Pulmonary artery endothelial cell (primary cell): ENCODE measurements at regions not wholly inside any gene's neighbourhood (a gene's known extent, or its start where the extent isn't known, plus 50 kb on each side); places are given as distances from the start of the nearest gene placed in this dataset.
"Not testable (repeated sequence)": the region's sequence is repeated elsewhere in the genome, so short reads cannot be mapped to it uniquely, and the experiment has no call there.

ENCODE experiments used
- DNase-seq: peaks from one replicate; pipeline ENCODE4 v3.0.0-alpha.2; 2011; ENCODE audit warnings: low read depth, low spot score

- DNase-seq, result no peak
These were observed 140.3 kb downstream of the NR2F2 start for GRCh38 chr15:96470681-96471310.

- no peak for DNase-seq
These were observed 142.2 kb downstream of the NR2F2 start for GRCh38 chr15:96472681-96473080.

DNA sequence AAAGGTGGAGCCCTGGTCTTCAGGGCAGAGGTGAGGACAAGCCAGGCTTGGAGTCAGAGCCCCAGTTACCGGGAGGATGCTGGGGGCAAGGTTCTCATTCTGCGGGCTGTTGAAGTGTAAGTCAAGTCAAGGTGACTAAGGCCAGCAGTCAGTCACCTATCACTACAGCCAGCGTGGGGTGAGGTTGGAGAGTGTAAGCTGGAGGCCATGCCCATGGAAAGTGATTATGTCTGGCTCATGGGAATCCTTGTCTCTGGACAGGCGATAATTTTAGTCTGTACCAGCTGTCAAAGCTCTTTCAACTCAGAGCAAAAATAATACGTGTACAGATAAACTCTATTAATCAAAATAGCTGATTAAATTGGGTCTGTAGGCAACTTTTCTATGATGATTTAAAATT lies 143.1 kb downstream of the NR2F2 start:
- no peak for DNase-seq

- DNase-seq, result no peak
These were observed 143.7 kb downstream of the NR2F2 start for GRCh38 chr15:96474231-96474664.

DNA sequence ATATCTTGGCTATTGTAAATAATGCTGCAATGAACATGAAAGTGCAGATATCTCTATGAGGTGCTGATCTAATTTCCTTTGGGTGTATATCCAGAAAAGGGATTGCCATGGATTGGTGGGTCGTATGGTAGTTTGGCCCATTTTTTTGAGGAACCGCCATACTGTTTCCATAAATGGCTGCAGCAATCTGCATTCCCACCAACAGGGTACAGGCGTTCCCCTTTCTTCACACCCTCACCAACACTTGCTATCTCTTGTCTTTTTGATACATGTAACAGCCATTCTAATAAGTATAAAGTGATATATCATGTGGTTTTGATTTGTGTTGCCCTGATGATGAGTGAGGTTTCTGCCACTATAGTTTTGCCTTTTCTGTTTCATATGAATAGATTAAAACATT lies 146.7 kb downstream of the NR2F2 start:
- no peak for DNase-seq

DNA sequence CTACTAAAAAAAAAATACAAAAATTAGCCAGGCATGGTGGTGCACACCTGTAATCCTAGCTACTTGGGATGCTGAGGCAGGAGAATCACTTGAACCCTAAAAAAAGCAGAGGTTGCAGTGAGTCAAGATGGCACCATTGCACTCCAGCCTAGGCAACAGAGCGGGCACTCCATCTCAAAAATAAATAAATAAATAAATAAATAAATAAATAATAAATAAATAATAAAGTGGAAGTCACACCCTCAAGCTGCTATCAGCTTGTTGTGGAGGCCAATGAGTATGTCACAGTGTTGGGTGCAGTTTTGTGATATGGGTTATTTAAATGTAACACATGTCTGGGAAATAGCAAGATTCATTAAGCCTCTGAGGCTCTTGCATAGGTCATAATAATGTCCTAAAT lies 153.9 kb downstream of the NR2F2 start:
- not testable (repeated sequence) for DNase-seq

DNA sequence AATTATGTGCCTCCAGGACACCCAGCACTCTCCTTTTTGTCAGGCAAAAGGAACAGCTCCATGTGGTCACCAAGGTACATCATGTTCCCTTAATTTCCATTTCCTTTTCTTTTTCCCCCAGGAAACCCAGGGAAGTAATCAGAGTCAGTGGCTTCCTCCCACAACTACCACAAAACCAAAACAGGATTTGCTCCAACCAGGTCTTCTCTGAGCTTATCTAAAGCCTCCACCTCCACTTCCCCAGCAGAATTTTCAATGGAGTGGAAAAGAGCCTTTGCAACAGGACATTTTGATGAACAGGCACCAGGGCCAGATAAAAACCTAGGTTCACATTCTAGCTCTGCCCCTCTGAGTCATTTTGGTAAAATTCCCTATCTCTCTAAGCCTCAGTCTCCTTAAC lies 154.3 kb downstream of the NR2F2 start:
- no peak for DNase-seq

- DNase-seq, result no peak
These were observed 156.7 kb downstream of the NR2F2 start for GRCh38 chr15:96487245-96487644.

GRCh38 chr15:96491066-96491699 lies 160.7 kb downstream of the NR2F2 start:
- not testable (repeated sequence) for DNase-seq

GRCh38 chr15:96491700-96492644 lies 161.5 kb downstream of the NR2F2 start:
- DNase-seq, result not testable (repeated sequence)

GRCh38 chr15:96494505-96494904 lies 164.0 kb downstream of the NR2F2 start:
- DNase-seq, result no peak

GRCh38 chr15:96495386-96495785 lies 164.9 kb downstream of the NR2F2 start:
- DNase-seq, result no peak

DNA sequence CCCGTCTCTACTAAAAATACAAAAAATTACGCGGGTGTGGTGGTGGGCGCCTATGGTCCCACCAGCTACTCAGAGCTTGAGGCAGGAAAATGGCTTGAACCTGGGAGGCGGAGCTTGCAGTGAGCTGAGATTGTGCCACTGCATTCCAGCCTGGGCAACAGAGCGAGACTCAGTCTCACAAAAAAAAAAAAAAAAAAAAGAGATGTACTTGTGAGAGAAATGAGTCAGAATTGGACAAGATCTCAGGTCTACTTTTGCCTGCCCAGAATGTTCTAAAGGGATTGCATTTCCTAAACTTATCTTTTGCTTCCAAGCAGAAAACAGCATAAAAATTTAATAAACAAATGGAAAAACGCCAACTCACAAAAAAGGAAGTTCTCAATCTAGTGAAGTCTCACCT lies 167.5 kb downstream of the NR2F2 start:
- DNase-seq, result no peak

GRCh38 chr15:96500508-96500907 lies 170.0 kb downstream of the NR2F2 start:
- DNase-seq, result no peak

DNA sequence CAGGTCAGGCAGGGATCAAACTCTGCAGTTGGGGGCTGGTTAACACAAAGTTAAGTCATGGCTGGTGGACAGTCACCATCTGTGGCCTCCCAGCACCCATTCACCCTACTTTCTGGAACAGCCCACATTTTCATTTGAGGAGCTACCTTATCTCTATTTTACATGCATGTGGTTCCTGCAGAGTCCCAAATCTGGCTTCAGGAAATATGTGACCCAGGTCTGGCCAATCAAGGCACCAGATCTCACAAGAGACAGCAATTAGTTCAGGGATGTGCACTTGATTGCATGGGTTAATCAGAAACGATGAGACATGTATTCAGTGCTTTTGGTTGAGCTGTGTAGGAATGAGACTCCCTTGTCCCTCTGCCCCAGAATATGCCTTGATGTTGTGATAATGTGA lies 170.9 kb downstream of the NR2F2 start:
- no peak for DNase-seq

- no peak for DNase-seq
These were observed 171.7 kb downstream of the NR2F2 start for GRCh38 chr15:96502196-96502595.

- no peak for DNase-seq
These were observed 172.8 kb downstream of the NR2F2 start for GRCh38 chr15:96503276-96503675.

GRCh38 chr15:96504371-96504770 lies 173.9 kb downstream of the NR2F2 start:
- no peak for DNase-seq

GRCh38 chr15:96505014-96505413 lies 174.5 kb downstream of the NR2F2 start:
- no peak for DNase-seq

GRCh38 chr15:96514607-96515285 lies 184.2 kb downstream of the NR2F2 start:
- no peak for DNase-seq

GRCh38 chr15:96515371-96515770 lies 184.9 kb downstream of the NR2F2 start:
- no peak for DNase-seq

DNA sequence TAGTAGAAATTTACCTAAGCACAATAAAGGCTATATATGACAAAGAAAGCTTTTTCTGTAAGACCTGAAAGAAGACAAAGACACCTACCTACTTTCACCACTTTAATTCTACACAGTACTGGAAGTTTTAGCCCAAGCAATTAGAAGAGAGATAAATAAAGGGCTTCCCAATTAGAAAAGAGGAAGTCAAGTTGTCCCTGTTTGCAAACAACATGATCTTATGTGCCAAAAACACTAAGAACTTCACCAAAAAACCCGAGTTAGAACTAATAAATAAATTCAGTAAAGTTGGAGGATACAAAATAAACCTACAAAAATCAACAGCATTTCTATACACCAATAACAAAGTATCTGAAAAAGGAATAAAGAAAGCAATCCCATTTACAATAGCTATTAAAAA lies 190.9 kb downstream of the NR2F2 start:
- no peak for DNase-seq
